Type B pancreatic cell (in vitro differentiated cells): ENCODE measurements at regions not wholly inside any gene's neighbourhood (a gene's known extent, or its start where the extent isn't known, plus 50 kb on each side); places are given as distances from the start of the nearest gene placed in this dataset.

Experiments
- DNase-seq: peaks from one replicate; pipeline ENCODE4 v3.0.0; 2021; ENCODE audit warnings: mixed read lengths; ENCODE audit not compliant: unreplicated experiment; ENCODE audit errors: extremely low spot score
- H3K27ac Mint-ChIP-seq: 2 replicates; pipeline ENCODE4 v1.8.0; 2021; ENCODE audit warnings: mild to moderate bottlenecking, mixed read lengths
- H3K27me3 Mint-ChIP-seq: 2 replicates; pipeline ENCODE4 v1.8.0; 2021; ENCODE audit warnings: mixed read lengths
- H3K36me3 Mint-ChIP-seq: 2 replicates; pipeline ENCODE4 v1.8.0; 2021; ENCODE audit warnings: mixed read lengths
- H3K4me1 Mint-ChIP-seq: one replicate; pipeline ENCODE4 v1.8.0; 2021; ENCODE audit warnings: mixed read lengths; ENCODE audit not compliant: unreplicated experiment
- H3K4me3 Mint-ChIP-seq: 2 replicates; pipeline ENCODE4 v1.8.0; 2021; ENCODE audit warnings: mild to moderate bottlenecking, mixed read lengths
- H3K9me3 Mint-ChIP-seq: 2 replicates; pipeline ENCODE4 v1.8.0; 2021; ENCODE audit warnings: mixed read lengths
- TF ChIP-seq, protein P1 (sequence below): fragments of 200-600 bp; sonication (generic); conservative IDR thresholded peaks from 2 replicates; pipeline ENCODE4 v1.5.0; 2021; ENCODE audit warnings: antibody characterized with exemption, mild to moderate bottlenecking

DNA sequence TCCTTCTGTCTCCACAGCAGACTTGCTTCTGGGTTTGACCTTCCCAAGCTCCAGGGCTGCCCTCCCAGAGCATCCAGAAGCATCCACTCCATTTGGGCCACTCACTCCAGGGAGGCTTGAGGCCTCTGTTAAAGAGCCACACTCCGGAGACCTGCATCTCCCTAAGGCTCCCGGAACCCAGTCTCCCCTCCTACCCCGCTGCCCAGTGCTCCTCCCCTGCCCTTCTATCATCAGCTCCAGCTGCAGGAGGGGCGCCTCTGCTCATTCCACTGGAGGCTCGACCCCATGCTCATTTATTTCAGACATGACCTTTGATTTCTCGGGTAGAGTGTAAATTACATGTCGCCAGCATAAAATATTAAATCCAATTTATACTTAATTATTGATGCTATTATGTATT is 142.5 kb downstream of the SYF2 start:
- H3K4me1 Mint-ChIP-seq: peaks cover 23% of the 10 kb centered on the region
- TF ChIP-seq, protein P1, sequence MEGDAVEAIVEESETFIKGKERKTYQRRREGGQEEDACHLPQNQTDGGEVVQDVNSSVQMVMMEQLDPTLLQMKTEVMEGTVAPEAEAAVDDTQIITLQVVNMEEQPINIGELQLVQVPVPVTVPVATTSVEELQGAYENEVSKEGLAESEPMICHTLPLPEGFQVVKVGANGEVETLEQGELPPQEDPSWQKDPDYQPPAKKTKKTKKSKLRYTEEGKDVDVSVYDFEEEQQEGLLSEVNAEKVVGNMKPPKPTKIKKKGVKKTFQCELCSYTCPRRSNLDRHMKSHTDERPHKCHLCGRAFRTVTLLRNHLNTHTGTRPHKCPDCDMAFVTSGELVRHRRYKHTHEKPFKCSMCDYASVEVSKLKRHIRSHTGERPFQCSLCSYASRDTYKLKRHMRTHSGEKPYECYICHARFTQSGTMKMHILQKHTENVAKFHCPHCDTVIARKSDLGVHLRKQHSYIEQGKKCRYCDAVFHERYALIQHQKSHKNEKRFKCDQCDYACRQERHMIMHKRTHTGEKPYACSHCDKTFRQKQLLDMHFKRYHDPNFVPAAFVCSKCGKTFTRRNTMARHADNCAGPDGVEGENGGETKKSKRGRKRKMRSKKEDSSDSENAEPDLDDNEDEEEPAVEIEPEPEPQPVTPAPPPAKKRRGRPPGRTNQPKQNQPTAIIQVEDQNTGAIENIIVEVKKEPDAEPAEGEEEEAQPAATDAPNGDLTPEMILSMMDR: no peak
- no peak overlapping the region for H3K27ac Mint-ChIP-seq
- peaks cover 2% of the 10 kb centered on the region for H3K9me3 Mint-ChIP-seq
- H3K27me3 Mint-ChIP-seq: peaks cover 20% of the 10 kb centered on the region
- H3K4me3 Mint-ChIP-seq: no peak overlapping the region
- no peak for DNase-seq
- H3K36me3 Mint-ChIP-seq: no peaks in the 10 kb centered on the region

DNA sequence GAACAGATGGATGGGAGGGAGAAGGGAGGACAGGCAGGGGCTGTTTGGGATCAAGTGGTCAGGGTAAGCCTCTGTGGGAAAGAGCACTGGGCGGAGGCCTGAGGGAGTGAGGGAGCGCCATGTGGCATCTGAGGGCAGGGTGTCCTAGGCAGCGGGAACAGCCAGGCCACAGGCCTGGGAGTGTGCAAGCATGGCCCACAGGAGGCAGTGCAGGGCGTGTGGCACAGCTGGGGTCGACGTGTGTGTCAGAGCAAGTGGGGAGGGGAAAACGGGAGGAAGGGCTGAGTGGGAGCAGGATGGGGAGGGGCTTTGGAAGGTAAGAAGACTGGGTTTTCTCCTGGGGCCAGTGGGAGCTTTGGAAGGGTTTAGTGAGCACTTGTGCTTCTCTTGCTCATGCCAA is 143.4 kb downstream of the SYF2 start:
- Mint-ChIP-seq H3K4me1 (peaks cover 23% of the 10 kb centered on the region), H3K36me3 (no peaks in the 10 kb centered on the region), H3K4me3 (no peak overlapping the region), H3K27ac (no peak overlapping the region), H3K9me3 (no peaks in the 10 kb centered on the region), H3K27me3 (peaks cover 19% of the 10 kb centered on the region)
- no peak for DNase-seq
- TF ChIP-seq, protein P1: no peak

DNA sequence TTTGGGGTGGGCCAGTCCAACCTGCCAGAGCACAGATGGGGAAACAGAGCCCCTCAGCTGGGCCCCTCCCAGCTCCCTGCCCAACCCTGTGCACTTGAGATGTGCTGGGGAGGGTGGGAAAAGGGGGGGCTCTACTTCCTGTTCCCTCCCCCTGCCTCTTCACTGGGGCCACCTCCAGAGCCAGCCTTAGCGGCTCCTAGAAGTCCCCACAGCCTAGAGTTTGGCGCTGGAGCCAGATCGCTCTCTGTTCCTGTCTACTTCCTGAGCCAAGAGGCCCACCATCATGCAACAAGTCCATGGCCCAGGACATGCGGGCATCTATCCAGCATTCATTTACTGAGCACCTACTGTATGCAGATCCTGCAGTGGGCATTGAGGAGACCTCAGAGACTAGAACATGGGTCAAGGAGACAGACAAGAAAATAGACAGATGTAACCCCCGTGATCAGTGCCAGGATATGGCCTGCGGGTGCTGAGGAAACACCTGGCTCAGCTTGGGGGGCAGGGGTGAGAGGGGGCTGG is 144.1 kb downstream of the SYF2 start:
- H3K27me3 Mint-ChIP-seq: peaks cover 19% of the 10 kb centered on the region
- TF ChIP-seq, protein P1: no peak

DNA sequence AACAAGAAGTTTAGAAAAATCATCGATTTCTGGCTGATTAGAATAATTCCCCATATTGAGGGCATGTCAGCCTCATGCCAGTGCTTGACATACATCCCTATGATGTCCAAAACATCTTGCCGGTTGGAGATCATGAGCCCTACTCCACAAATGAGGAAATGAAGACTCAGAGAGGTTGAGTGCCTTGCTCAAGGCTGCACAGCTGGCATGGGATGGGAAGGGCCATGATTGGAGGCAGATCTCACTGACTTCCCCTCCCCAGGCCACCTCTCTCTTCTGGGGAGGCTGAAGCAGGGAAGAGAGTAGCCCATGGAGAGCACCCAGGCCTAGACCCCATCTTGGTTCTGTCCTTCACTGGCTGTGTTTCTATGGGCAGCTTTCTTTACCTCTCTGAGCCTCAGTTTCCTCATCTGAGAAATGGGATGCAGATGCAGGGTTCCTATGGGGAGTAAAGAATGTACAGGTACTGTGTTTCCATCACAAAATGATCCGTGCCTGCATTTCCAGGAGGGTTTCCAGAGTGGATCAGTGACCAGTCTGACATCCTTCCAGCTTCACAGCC is 145.7 kb downstream of the SYF2 start:
- Mint-ChIP-seq H3K4me3 (no peak overlapping the region), H3K9me3 (no peaks in the 10 kb centered on the region), H3K27ac (no peak overlapping the region), H3K4me1 (peaks cover 23% of the 10 kb centered on the region), H3K27me3 (peaks cover 17% of the 10 kb centered on the region), H3K36me3 (no peaks in the 10 kb centered on the region)
- TF ChIP-seq, protein P1: no peak
- DNase-seq: no peak

More for the DNA sequence above, 144.1 kb downstream of the SYF2 start:
- H3K4me1 Mint-ChIP-seq: peaks cover 23% of the 10 kb centered on the region
- no peak overlapping the region for H3K27ac Mint-ChIP-seq
- H3K4me3 Mint-ChIP-seq: no peak overlapping the region
- no peak for DNase-seq
- no peaks in the 10 kb centered on the region for H3K36me3 Mint-ChIP-seq
- no peaks in the 10 kb centered on the region for H3K9me3 Mint-ChIP-seq

DNA sequence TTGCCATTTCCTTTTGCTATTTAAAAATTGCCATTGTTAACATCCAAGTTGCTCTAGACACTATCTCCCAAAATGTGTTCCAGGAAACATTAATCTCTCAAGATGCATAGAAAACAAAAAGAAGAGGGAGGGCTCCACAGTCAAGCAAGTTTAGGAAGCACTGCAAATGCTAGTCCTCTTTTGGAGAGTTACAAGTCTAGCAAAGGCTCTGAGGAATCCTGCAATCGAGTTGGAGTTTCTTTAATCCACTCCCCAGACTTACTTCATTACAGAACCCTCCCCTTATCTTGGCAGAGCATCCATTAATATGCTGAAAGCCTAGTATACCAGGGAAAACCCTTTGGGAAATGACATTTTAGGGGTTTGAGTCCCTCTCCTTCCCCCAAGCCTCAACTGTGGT is 147.9 kb downstream of the SYF2 start:
- no peak overlapping the region for H3K27ac Mint-ChIP-seq
- no peak for DNase-seq
- TF ChIP-seq, protein P1: no peak
- peaks cover 13% of the 10 kb centered on the region for H3K4me1 Mint-ChIP-seq
- peaks cover 10% of the 10 kb centered on the region for H3K27me3 Mint-ChIP-seq
- no peak overlapping the region for H3K4me3 Mint-ChIP-seq
- H3K36me3 Mint-ChIP-seq: no peaks in the 10 kb centered on the region
- H3K9me3 Mint-ChIP-seq: no peaks in the 10 kb centered on the region
